BE2C (cell line): ENCODE measurements at regions not wholly inside any gene's neighbourhood (a gene's known extent, or its start where the extent isn't known, plus 50 kb on each side); places are given as distances from the start of the nearest gene placed in this dataset.

Source experiments
- DNase-seq: peaks from one replicate; pipeline ENCODE4 v3.0.0-alpha.2; 2020
- H3K27me3 ChIP-seq: fragments of 250-450 bp; sonication (Bioruptor Pico); 2 replicates; pipeline ENCODE4 v1.5.1; 2020; ENCODE audit warnings: mild to moderate bottlenecking
- H3K36me3 ChIP-seq: fragments of 250-450 bp; sonication (Bioruptor Pico); 2 replicates; pipeline ENCODE4 v1.5.1; 2020; ENCODE audit warnings: mild to moderate bottlenecking
- H3K4me1 ChIP-seq: fragments of 250-450 bp; sonication (Bioruptor Pico); 2 replicates; pipeline ENCODE4 v1.5.1; 2020
- H3K4me3 ChIP-seq: 2 replicates; pipeline ENCODE4 v1.5.1; 2011; ENCODE audit warnings: low read depth, low read length
- H3K9me3 ChIP-seq: fragments of 250-450 bp; sonication (Bioruptor Pico); 2 replicates; pipeline ENCODE4 v1.5.1; 2020
- TF ChIP-seq, protein P1 (sequence below): IDR thresholded peaks from 2 replicates; pipeline ENCODE4 v1.5.1; 2012; ENCODE audit warnings: mild to moderate bottlenecking, low read depth, low read length

DNA sequence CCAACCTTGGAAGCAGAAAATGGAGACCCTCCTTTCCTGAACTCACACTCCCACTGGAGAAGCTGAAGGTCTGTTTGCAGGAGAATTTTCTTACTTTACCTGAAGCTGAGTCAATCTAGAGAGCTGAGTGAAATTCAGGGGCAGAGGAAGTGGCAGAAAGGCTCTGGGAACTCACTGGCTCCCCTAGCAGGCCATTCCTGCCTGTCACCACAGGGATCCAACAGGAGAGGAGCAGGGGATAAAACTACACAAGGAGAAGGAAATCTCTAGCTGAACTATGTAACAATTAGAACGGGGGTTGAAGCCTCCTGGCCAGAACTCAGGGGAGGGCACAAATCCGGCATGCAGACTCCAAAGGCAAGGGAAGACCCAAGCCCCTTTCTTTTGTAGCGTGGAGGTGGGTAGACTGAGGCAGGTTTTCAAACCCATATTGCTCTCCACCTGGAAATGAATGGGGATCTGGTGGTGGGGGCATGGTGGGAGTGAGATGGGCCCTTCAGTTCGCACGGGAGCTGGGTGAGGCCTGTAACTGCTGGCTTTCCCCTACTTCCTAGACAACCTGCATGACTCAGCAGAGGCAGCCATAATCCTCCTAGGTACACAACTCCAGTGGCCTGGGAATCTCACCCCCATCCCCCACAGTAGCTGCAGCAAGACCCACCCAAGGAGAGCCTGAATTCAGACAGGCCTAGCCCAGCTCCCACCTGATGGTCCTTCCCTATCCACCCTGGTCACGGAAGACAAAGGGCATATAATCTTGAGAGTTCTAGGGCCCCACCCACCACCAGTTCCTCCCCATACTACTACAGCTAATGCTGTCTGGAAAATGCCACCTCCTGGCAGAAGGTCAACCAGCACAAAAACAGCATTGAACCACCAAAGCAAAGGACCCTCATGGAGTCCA lies 158.1 kb downstream of the LTN1 start:
- TF ChIP-seq, protein P1, sequence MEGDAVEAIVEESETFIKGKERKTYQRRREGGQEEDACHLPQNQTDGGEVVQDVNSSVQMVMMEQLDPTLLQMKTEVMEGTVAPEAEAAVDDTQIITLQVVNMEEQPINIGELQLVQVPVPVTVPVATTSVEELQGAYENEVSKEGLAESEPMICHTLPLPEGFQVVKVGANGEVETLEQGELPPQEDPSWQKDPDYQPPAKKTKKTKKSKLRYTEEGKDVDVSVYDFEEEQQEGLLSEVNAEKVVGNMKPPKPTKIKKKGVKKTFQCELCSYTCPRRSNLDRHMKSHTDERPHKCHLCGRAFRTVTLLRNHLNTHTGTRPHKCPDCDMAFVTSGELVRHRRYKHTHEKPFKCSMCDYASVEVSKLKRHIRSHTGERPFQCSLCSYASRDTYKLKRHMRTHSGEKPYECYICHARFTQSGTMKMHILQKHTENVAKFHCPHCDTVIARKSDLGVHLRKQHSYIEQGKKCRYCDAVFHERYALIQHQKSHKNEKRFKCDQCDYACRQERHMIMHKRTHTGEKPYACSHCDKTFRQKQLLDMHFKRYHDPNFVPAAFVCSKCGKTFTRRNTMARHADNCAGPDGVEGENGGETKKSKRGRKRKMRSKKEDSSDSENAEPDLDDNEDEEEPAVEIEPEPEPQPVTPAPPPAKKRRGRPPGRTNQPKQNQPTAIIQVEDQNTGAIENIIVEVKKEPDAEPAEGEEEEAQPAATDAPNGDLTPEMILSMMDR: no peak
- DNase-seq: no peak
- no peaks in the 10 kb centered on the region for H3K4me1 ChIP-seq
- no peak overlapping the region for H3K4me3 ChIP-seq
- H3K9me3 ChIP-seq: no peaks in the 10 kb centered on the region
- H3K27me3 ChIP-seq: no peaks in the 10 kb centered on the region
- H3K36me3 ChIP-seq: no peaks in the 10 kb centered on the region

- no peaks in the 10 kb centered on the region for H3K27me3 ChIP-seq
- H3K36me3 ChIP-seq: no peaks in the 10 kb centered on the region
- no peaks in the 10 kb centered on the region for H3K4me1 ChIP-seq
- TF ChIP-seq, protein P1: no peak
- H3K4me3 ChIP-seq: no peak overlapping the region
- H3K9me3 ChIP-seq: no peaks in the 10 kb centered on the region
- no peak for DNase-seq
Measured at GRCh38 chr21:28833609-28834008, 159.1 kb downstream of the LTN1 start.

- H3K27me3 ChIP-seq: no peaks in the 10 kb centered on the region
- no peak for DNase-seq
Measured at GRCh38 chr21:28833182-28833581, 159.5 kb downstream of the LTN1 start.

DNA sequence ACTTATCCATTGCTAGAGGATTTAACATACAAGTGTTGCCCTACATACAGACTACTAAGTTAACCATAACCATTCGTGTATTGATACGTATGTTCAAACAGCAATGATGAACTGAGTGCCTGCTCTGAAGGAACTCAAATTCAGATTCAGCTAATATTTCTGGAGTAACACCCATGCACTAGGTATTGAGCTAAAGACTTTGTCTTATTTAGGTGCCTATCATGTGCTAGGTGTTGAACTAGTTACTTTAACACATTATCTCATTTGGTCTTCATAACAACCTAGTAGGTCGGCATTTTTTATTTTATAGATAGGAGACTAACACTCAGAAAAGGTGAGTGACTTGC lies 160.0 kb downstream of the LTN1 start:
- TF ChIP-seq, protein P1: no peak
- H3K36me3 ChIP-seq: no peaks in the 10 kb centered on the region
- H3K4me3 ChIP-seq: no peak overlapping the region
- no peak for DNase-seq
- H3K4me1 ChIP-seq: no peaks in the 10 kb centered on the region
- no peaks in the 10 kb centered on the region for H3K27me3 ChIP-seq
- no peaks in the 10 kb centered on the region for H3K9me3 ChIP-seq

More at GRCh38 chr21:28833182-28833581, 159.5 kb downstream of the LTN1 start:
- no peaks in the 10 kb centered on the region for H3K36me3 ChIP-seq
- H3K4me3 ChIP-seq: no peak overlapping the region
- no peaks in the 10 kb centered on the region for H3K4me1 ChIP-seq
- TF ChIP-seq, protein P1: no peak
- H3K9me3 ChIP-seq: no peaks in the 10 kb centered on the region

DNA sequence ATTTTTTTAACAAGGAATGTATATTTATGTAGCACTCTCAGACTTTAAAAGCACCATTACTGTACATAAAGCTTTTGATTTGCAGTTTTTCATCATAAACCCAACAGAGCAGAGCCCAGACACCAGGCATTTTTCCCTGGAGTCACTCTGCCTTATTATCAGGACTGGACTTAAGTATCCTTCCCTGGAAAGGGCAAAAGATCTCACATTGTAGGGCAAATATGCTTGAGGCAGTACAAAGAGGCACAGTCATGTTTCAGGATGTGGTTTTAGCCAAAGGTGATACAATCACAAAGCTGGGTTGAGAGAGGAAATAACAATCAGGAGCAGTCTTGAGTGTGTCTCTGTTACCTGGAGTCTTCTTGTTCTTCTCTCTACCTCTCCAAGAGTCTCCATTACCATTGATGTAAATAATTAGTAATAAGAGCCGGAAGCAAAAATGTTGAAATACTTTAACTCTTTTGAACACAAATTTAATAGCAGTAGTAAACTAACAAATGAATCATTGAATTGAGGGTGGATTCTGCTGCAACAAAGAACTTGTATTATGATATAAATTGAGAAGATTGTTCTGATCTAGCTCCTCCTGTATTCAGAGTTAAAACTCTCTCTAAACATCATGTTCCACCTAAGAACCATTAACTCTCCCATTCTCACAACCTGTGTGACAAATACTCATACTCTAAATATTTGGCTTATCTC lies 160.5 kb downstream of the LTN1 start:
- no peak overlapping the region for H3K4me3 ChIP-seq
- TF ChIP-seq, protein P1: no peak
- H3K9me3 ChIP-seq: no peaks in the 10 kb centered on the region
- H3K27me3 ChIP-seq: no peaks in the 10 kb centered on the region
- DNase-seq: no peak
- no peaks in the 10 kb centered on the region for H3K4me1 ChIP-seq
- H3K36me3 ChIP-seq: no peaks in the 10 kb centered on the region

DNA sequence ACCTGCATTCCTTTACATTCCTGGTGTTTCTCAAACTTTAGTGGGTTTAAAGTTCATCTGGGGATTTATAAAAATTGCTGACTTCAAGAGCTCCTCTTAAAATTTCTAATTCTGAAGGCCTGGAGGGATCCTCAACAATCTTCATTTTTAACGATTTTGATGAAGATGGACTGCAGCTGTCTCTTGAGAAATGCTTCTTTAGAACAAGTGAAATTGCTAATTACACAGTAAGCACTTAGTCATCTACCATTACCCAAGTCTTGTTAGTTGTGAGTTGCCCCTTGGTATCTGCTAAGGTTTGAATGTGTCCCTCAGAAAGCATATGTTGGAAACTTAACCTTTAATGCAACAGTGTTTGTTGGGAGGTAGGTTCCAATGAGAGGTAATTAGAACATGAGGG lies 163.7 kb downstream of the LTN1 start:
- DNase-seq: no peak
- Histone ChIP-seq H3K27me3 (no peaks in the 10 kb centered on the region), H3K4me3 (no peak overlapping the region), H3K9me3 (no peaks in the 10 kb centered on the region), H3K36me3 (no peaks in the 10 kb centered on the region), H3K4me1 (peaks cover 2% of the 10 kb centered on the region)
- TF ChIP-seq, protein P1: no peak
